ENCODE measurements at regions not wholly inside any gene's neighbourhood (a gene's known extent, or its start where the extent isn't known, plus 50 kb on each side); places are given as distances from the start of the nearest gene placed in this dataset.
"Not testable (repeated sequence)": the region's sequence is repeated elsewhere in the genome, so short reads cannot be mapped to it uniquely, and the experiment has no call there.

DNA sequence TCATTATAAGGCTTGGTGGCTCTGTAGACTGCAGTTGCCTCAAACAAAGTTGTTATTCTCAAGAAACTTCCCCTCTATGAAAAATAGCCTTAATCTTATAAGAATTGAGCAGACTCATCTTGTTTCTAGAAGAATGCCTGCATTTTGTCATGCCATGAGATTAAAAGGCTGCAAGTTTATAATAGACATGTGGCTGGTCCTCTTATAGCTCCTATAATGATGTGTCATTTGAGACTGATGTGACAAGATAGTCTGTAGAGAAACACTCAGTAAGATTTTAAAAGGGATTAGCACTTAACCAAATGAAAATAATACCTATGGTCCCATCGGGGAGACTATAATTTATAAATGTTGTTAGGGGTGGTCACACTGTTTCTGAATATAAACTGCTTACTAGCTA lies 312.5 kb downstream of the OXSM start:
- Histone ChIP-seq H3K4me3 (ENCODE audit: insufficient read depth, low read depth, low read length, poor library complexity, severe bottlenecking) (no peak overlapping the region), H3K4me1 (ENCODE audit: control insufficient read depth, insufficient read depth, low read length, poor library complexity, severe bottlenecking) (no peaks in the 10 kb centered on the region), H3K9me3 (ENCODE audit: control insufficient read depth, low read length) (no peaks in the 10 kb centered on the region), H3K27me3 (replicated peaks; ENCODE audit: control insufficient read depth, insufficient read depth, low read length, poor library complexity, severe bottlenecking) (no peaks in the 10 kb centered on the region), H3K36me3 (ENCODE audit: control insufficient read depth, insufficient read depth, low read length) (no peaks in the 10 kb centered on the region), H3K27ac (ENCODE audit: insufficient read depth, low read length, poor library complexity, severe bottlenecking) (no peak overlapping the region)
- DNase-seq: no peak

DNA sequence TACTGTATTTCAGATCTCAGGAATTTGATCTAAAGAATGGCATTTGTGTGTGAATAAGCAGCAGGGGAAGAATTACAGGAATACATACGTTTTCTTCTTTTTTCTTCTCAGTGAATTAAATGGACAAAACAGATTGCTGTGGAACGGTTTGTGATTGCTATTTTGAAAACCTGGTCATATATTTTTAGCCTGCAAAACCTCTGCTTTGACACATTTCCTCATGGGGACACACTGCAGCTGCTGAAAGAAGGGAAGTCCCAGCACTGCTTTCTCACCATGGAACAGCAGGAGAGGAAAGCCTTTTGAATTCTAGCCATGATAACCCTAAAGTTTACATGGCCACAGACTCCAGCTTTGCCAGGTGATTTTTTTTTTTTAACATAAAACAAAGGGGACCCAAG lies 315.0 kb downstream of the OXSM start:
- H3K27ac ChIP-seq (ENCODE audit: insufficient read depth, low read length, poor library complexity, severe bottlenecking): no peak overlapping the region
- H3K27me3 ChIP-seq (replicated peaks; ENCODE audit: control insufficient read depth, insufficient read depth, low read length, poor library complexity, severe bottlenecking): no peaks in the 10 kb centered on the region
- no peaks in the 10 kb centered on the region for H3K9me3 ChIP-seq (ENCODE audit: control insufficient read depth, low read length)
- no peaks in the 10 kb centered on the region for H3K4me1 ChIP-seq (ENCODE audit: control insufficient read depth, insufficient read depth, low read length, poor library complexity, severe bottlenecking)
- no peaks in the 10 kb centered on the region for H3K36me3 ChIP-seq (ENCODE audit: control insufficient read depth, insufficient read depth, low read length)
- no peak for DNase-seq
- no peak overlapping the region for H3K4me3 ChIP-seq (ENCODE audit: insufficient read depth, low read depth, low read length, poor library complexity, severe bottlenecking)

DNA sequence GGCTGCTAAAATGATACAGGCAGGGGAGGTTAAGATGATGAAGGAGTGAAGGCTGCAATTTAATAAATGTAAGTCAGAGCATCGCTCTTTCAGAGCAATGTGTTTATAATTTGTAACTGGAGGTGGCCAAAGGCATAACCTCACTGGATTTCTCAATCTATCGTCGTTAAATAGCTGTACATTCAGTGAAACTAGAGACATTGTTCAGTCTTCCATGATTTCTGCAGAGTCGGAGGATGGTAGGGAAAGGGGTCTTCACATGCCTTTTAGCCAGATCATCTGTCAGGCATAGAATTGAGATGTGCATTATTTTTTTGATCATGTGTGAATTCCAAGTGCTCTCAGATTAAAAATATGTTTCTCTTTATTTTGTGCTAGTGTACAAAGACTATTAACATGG lies 315.4 kb downstream of the OXSM start:
- Histone ChIP-seq H3K4me3 (ENCODE audit: insufficient read depth, low read depth, low read length, poor library complexity, severe bottlenecking) (no peak overlapping the region), H3K36me3 (ENCODE audit: control insufficient read depth, insufficient read depth, low read length) (no peaks in the 10 kb centered on the region), H3K27ac (ENCODE audit: insufficient read depth, low read length, poor library complexity, severe bottlenecking) (no peak overlapping the region), H3K9me3 (ENCODE audit: control insufficient read depth, low read length) (no peaks in the 10 kb centered on the region), H3K27me3 (replicated peaks; ENCODE audit: control insufficient read depth, insufficient read depth, low read length, poor library complexity, severe bottlenecking) (no peaks in the 10 kb centered on the region), H3K4me1 (ENCODE audit: control insufficient read depth, insufficient read depth, low read length, poor library complexity, severe bottlenecking) (no peaks in the 10 kb centered on the region)
- no peak for DNase-seq

DNA sequence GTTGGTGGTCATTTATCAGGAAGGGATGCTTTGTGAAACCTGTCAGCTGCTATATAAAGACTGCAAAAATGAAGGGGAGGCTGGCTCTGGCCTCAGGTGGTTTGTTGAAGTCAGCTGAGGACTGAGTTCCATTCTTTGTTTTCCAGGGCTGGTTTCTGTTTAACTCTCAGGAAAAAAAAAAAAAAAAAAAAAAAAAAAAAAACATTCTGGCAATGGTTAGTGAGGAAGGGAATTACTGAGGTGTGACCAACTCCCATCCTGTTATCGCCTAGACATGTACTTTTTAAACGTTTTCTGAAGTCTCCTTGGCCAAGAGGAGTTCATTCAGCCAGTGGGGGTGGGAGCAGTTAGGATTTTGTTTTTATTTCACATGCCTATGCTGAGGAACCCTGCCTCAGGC lies 316.3 kb downstream of the OXSM start:
- Histone ChIP-seq H3K4me3 (ENCODE audit: insufficient read depth, low read depth, low read length, poor library complexity, severe bottlenecking) (no peak overlapping the region), H3K27me3 (replicated peaks; ENCODE audit: control insufficient read depth, insufficient read depth, low read length, poor library complexity, severe bottlenecking) (no peaks in the 10 kb centered on the region), H3K36me3 (ENCODE audit: control insufficient read depth, insufficient read depth, low read length) (no peaks in the 10 kb centered on the region), H3K4me1 (ENCODE audit: control insufficient read depth, insufficient read depth, low read length, poor library complexity, severe bottlenecking) (no peaks in the 10 kb centered on the region), H3K9me3 (ENCODE audit: control insufficient read depth, low read length) (no peaks in the 10 kb centered on the region), H3K27ac (ENCODE audit: insufficient read depth, low read length, poor library complexity, severe bottlenecking) (no peak overlapping the region)
- DNase-seq: no peak

DNA sequence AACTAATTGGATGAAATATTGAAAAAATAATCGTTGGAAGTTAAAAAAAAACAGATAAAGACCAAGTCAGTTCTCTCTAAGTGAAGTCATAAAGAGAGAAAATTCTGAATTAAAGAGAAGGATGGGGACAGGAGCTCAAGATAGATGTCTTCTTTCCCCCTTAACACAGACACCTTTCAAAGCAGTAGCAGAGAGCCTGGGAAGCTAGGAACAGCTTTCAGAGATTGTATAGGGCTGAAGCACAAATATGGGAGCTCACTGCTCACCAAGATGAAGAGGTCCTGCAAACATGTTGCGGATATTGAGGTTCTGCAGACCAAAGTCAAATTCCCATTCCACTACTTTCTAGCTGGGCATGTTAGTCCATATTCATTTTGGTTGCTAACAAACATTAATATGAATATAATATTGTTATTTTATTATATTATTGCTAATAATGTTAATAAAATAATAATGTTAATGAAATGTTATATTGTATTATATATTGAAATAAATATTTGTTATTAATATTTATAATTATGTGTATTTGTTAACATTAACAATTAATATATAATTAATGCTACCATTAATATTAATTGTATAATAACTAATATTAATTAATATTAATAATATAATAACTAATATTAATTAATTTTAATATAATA lies 319.1 kb downstream of the OXSM start:
- Histone ChIP-seq H3K4me1 (ENCODE audit: control insufficient read depth, insufficient read depth, low read length, poor library complexity, severe bottlenecking) (no peaks in the 10 kb centered on the region), H3K9me3 (ENCODE audit: control insufficient read depth, low read length) (no peaks in the 10 kb centered on the region), H3K36me3 (ENCODE audit: control insufficient read depth, insufficient read depth, low read length) (no peaks in the 10 kb centered on the region), H3K27me3 (replicated peaks; ENCODE audit: control insufficient read depth, insufficient read depth, low read length, poor library complexity, severe bottlenecking) (no peaks in the 10 kb centered on the region), H3K4me3 (ENCODE audit: insufficient read depth, low read depth, low read length, poor library complexity, severe bottlenecking) (no peak overlapping the region), H3K27ac (ENCODE audit: insufficient read depth, low read length, poor library complexity, severe bottlenecking) (no peak overlapping the region)
- no peak for DNase-seq

DNA sequence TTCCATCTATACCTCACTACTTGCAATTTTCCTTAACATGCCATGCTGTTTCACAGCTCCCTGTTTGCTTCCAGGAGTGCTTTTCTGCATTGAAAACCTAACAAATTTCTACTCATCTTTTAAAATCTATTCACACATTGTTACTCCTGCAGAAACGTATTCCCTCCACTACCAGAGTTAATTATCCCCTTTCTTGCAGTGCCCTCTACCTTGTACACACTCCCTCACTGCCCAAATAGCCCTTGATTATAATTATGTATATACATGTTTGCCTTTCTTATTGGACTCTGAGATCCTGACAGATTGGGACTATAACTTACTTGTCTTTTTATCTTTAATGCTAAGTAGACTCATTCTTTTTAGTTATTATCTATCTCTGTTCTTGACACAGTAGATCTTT lies 325.0 kb downstream of the OXSM start:
- H3K27me3 ChIP-seq (replicated peaks; ENCODE audit: control insufficient read depth, insufficient read depth, low read length, poor library complexity, severe bottlenecking): no peaks in the 10 kb centered on the region
- no peaks in the 10 kb centered on the region for H3K9me3 ChIP-seq (ENCODE audit: control insufficient read depth, low read length)
- H3K36me3 ChIP-seq (ENCODE audit: control insufficient read depth, insufficient read depth, low read length): no peaks in the 10 kb centered on the region
- no peaks in the 10 kb centered on the region for H3K4me1 ChIP-seq (ENCODE audit: control insufficient read depth, insufficient read depth, low read length, poor library complexity, severe bottlenecking)
- no peak for DNase-seq
- no peak overlapping the region for H3K27ac ChIP-seq (ENCODE audit: insufficient read depth, low read length, poor library complexity, severe bottlenecking)
- H3K4me3 ChIP-seq (ENCODE audit: insufficient read depth, low read depth, low read length, poor library complexity, severe bottlenecking): no peak overlapping the region

DNA sequence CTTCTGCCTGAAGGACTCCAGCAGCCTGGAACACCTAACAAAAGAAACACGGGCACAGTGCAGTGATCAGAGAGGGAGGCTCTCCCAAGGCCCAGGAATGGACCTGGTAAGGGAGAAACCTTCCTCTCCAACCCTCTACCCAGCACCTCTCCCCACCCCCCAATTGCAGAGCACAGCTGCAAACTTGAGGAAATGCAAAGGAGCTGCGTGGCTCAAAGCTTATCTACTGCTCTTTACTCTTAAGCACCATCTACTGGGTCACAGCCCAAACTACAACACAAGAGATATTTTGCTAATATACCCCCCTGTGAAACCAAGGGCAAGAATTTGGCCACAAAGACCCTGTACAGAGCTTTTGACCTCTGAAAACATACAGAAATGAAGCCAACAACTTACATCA lies 328.3 kb downstream of the OXSM start:
- no peak overlapping the region for H3K4me3 ChIP-seq (ENCODE audit: insufficient read depth, low read depth, low read length, poor library complexity, severe bottlenecking)
- H3K27me3 ChIP-seq (replicated peaks; ENCODE audit: control insufficient read depth, insufficient read depth, low read length, poor library complexity, severe bottlenecking): no peaks in the 10 kb centered on the region
- H3K9me3 ChIP-seq (ENCODE audit: control insufficient read depth, low read length): no peaks in the 10 kb centered on the region
- H3K4me1 ChIP-seq (ENCODE audit: control insufficient read depth, insufficient read depth, low read length, poor library complexity, severe bottlenecking): no peaks in the 10 kb centered on the region
- no peak overlapping the region for H3K27ac ChIP-seq (ENCODE audit: insufficient read depth, low read length, poor library complexity, severe bottlenecking)
- H3K36me3 ChIP-seq (ENCODE audit: control insufficient read depth, insufficient read depth, low read length): no peaks in the 10 kb centered on the region
- no peak for DNase-seq

DNA sequence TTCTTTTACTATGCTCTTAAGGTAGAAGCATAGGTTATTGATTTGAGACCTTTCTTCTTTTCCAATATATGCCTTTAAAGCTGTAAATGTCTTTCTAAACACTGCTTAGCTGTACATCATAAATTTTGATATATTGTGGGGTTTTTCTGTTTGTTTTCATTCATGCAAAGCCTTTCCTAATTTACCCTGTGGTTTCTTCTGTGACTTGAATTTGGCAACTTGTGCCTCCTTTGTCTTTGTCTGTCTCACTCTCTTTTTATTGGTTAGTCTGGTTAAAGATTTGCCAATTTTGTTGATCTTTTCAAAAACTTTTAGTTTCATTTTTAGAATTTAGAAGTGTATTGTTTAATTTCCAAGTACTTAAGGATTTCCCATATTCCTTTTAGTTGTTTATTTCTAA lies 343.1 kb downstream of the OXSM start:
- no peaks in the 10 kb centered on the region for H3K4me1 ChIP-seq (ENCODE audit: control insufficient read depth, insufficient read depth, low read length, poor library complexity, severe bottlenecking)
- DNase-seq: no peak
- H3K27ac ChIP-seq (ENCODE audit: insufficient read depth, low read length, poor library complexity, severe bottlenecking): no peak overlapping the region
- H3K9me3 ChIP-seq (ENCODE audit: control insufficient read depth, low read length): no peaks in the 10 kb centered on the region
- no peaks in the 10 kb centered on the region for H3K36me3 ChIP-seq (ENCODE audit: control insufficient read depth, insufficient read depth, low read length)
- H3K4me3 ChIP-seq (ENCODE audit: insufficient read depth, low read depth, low read length, poor library complexity, severe bottlenecking): no peak overlapping the region
- H3K27me3 ChIP-seq (replicated peaks; ENCODE audit: control insufficient read depth, insufficient read depth, low read length, poor library complexity, severe bottlenecking): no peaks in the 10 kb centered on the region

DNA sequence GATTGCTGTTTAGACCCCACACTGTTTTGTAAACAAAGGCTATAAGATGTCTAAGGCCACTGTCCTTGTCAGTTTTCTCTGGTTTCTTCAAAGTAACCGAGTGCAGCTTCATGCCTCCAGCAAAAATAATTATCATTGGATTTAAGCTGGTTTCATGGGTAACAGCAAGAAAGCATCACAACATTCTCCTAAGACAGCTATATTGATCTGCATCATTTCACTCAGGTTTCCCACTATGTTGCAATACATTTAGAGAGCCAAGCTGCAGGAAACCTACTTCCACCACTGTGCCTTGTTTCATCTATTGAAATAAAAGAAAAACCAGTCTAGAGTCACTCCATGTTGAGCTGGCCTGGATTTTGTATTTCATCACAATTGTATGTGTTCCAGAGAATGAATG lies 351.4 kb downstream of the OXSM start:
- no peak for DNase-seq
- H3K27me3 ChIP-seq (replicated peaks; ENCODE audit: control insufficient read depth, insufficient read depth, low read length, poor library complexity, severe bottlenecking): no peaks in the 10 kb centered on the region
- no peaks in the 10 kb centered on the region for H3K4me1 ChIP-seq (ENCODE audit: control insufficient read depth, insufficient read depth, low read length, poor library complexity, severe bottlenecking)
- H3K27ac ChIP-seq (ENCODE audit: insufficient read depth, low read length, poor library complexity, severe bottlenecking): no peak overlapping the region
- H3K9me3 ChIP-seq (ENCODE audit: control insufficient read depth, low read length): no peaks in the 10 kb centered on the region
- no peaks in the 10 kb centered on the region for H3K36me3 ChIP-seq (ENCODE audit: control insufficient read depth, insufficient read depth, low read length)
- H3K4me3 ChIP-seq (ENCODE audit: insufficient read depth, low read depth, low read length, poor library complexity, severe bottlenecking): no peak overlapping the region

DNA sequence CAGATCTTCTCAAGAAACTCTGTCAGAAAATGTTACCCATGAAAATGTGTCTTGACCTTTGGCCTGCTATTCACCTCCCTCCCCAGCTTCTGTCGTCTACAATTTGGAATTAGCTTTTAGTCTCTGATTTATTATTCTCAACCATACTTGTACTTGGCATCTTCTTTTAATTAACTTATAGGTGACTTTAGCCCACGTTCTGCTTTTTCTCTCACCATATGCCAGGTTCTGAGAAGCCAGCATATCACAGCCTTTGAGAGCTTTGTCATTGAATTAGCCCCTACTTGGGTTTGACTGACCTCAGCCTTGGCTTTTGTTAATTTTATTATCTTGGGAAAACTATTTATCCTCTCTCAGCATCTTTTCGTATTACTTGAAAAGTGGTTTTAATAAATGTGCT lies 355.9 kb downstream of the OXSM start:
- H3K27ac ChIP-seq (ENCODE audit: insufficient read depth, low read length, poor library complexity, severe bottlenecking): no peak overlapping the region
- DNase-seq: no peak
- H3K36me3 ChIP-seq (ENCODE audit: control insufficient read depth, insufficient read depth, low read length): no peaks in the 10 kb centered on the region
- no peaks in the 10 kb centered on the region for H3K27me3 ChIP-seq (replicated peaks; ENCODE audit: control insufficient read depth, insufficient read depth, low read length, poor library complexity, severe bottlenecking)
- no peaks in the 10 kb centered on the region for H3K4me1 ChIP-seq (ENCODE audit: control insufficient read depth, insufficient read depth, low read length, poor library complexity, severe bottlenecking)
- no peak overlapping the region for H3K4me3 ChIP-seq (ENCODE audit: insufficient read depth, low read depth, low read length, poor library complexity, severe bottlenecking)
- no peaks in the 10 kb centered on the region for H3K9me3 ChIP-seq (ENCODE audit: control insufficient read depth, low read length)

DNA sequence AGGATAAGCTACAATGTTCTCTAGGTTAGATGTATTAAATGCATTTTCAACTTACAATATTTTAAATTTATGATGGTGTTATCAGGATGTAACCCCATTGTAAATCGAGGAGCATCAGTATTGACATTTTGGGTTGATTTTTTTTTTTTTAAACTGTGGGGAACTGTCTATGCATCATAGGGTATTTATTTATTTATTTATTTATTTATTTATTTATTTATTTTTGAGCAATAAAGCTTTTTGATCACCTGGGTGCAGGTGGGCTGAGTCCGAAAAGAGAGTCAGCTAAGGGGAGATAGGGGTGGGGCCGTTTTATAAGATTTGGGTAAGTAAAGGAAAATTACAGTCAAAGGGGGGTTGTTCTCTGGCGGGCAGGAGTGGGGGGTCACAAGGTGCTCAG lies 367.5 kb downstream of the OXSM start:
- H3K4me3 ChIP-seq (ENCODE audit: insufficient read depth, low read depth, low read length, poor library complexity, severe bottlenecking); DNase-seq; H3K27ac ChIP-seq (ENCODE audit: insufficient read depth, low read length, poor library complexity, severe bottlenecking); H3K9me3 ChIP-seq (ENCODE audit: control insufficient read depth, low read length); H3K27me3 ChIP-seq (replicated peaks; ENCODE audit: control insufficient read depth, insufficient read depth, low read length, poor library complexity, severe bottlenecking); H3K4me1 ChIP-seq (ENCODE audit: control insufficient read depth, insufficient read depth, low read length, poor library complexity, severe bottlenecking); H3K36me3 ChIP-seq (ENCODE audit: control insufficient read depth, insufficient read depth, low read length): not testable (repeated sequence)
